Stimulated activated naive CD8-positive, alpha-beta T cell treated with anti-CD3 and anti-CD28 coated beads, Interleukin-15, Interleukin-2, amounts not matched to agents 100 U/mL and 50 U/mL, for 24 hours (primary cell): ENCODE measurements at regions not wholly inside any gene's neighbourhood (a gene's known extent, or its start where the extent isn't known, plus 50 kb on each side); places are given as distances from the start of the nearest gene placed in this dataset.
"Not testable (repeated sequence)": the region's sequence is repeated elsewhere in the genome, so short reads cannot be mapped to it uniquely, and the experiment has no call there.

ENCODE experiments used
- ATAC-seq: fragments of 150-1000 bp; cut with Tn5 transposase; one replicate; pipeline ENCODE4 v1.10.0; 2021
- DNase-seq: peaks from one replicate; pipeline ENCODE4 v3.0.0; 2021

GRCh38 chr6:98037571-98037970, 754.6 kb upstream of the MMS22L start:
- ATAC-seq (no peak), DNase-seq (no peak)

- no peak for ATAC-seq
Observed at GRCh38 chr6:98039443-98039842, 756.4 kb upstream of the MMS22L start.

GRCh38 chr6:98039904-98040607, 757.0 kb upstream of the MMS22L start:
- no peak for DNase-seq
- ATAC-seq = no peak

More at GRCh38 chr6:98039443-98039842, 756.4 kb upstream of the MMS22L start:
- DNase-seq = no peak

GRCh38 chr6:98041056-98041455, 758.0 kb upstream of the MMS22L start:
- DNase-seq (no peak), ATAC-seq (no peak)

GRCh38 chr6:98041921-98042320, 758.9 kb upstream of the MMS22L start:
- no peak for ATAC-seq
- no peak for DNase-seq

GRCh38 chr6:98044151-98044561, 761.1 kb upstream of the MMS22L start:
- no peak for ATAC-seq
- no peak for DNase-seq

- DNase-seq (no peak), ATAC-seq (no peak)
Observed at GRCh38 chr6:98044791-98045470, 761.9 kb upstream of the MMS22L start.

GRCh38 chr6:98047164-98047563, 764.1 kb upstream of the MMS22L start:
- DNase-seq (no peak), ATAC-seq (no peak)

GRCh38 chr6:98047871-98048270, 764.9 kb upstream of the MMS22L start:
- no peak for DNase-seq
- no peak for ATAC-seq

- no peak for DNase-seq
- ATAC-seq = no peak
Observed at GRCh38 chr6:98054453-98054852, 771.4 kb upstream of the MMS22L start.

GRCh38 chr6:98056955-98057354, 773.9 kb upstream of the MMS22L start:
- no peak for DNase-seq
- ATAC-seq = no peak

- DNase-seq (no peak), ATAC-seq (no peak)
Observed at GRCh38 chr6:98067375-98067774, 767.0 kb upstream of the POU3F2 start.

GRCh38 chr6:98088537-98088936, 745.8 kb upstream of the POU3F2 start:
- ATAC-seq, DNase-seq: not testable (repeated sequence)

- no peak for ATAC-seq
- DNase-seq = no peak
Observed at GRCh38 chr6:98092331-98092730, 742.0 kb upstream of the POU3F2 start.

GRCh38 chr6:98094696-98095095, 739.7 kb upstream of the POU3F2 start:
- no peak for ATAC-seq

GRCh38 chr6:98107801-98108200, 726.6 kb upstream of the POU3F2 start:
- ATAC-seq = no peak
- no peak for DNase-seq

More at GRCh38 chr6:98094696-98095095, 739.7 kb upstream of the POU3F2 start:
- DNase-seq = no peak

GRCh38 chr6:98116455-98116854, 717.9 kb upstream of the POU3F2 start:
- DNase-seq (no peak), ATAC-seq (no peak)

- DNase-seq = no peak
Observed at GRCh38 chr6:98117068-98117467, 717.3 kb upstream of the POU3F2 start.

GRCh38 chr6:98118397-98119045, 715.9 kb upstream of the POU3F2 start:
- DNase-seq (no peak), ATAC-seq (no peak)

More at GRCh38 chr6:98117068-98117467, 717.3 kb upstream of the POU3F2 start:
- no peak for ATAC-seq

GRCh38 chr6:98124171-98124570, 710.2 kb upstream of the POU3F2 start:
- DNase-seq = no peak
- no peak for ATAC-seq

GRCh38 chr6:98131290-98131990, 702.9 kb upstream of the POU3F2 start:
- no peak for DNase-seq
- ATAC-seq = no peak

GRCh38 chr6:98136333-98136732, 698.0 kb upstream of the POU3F2 start:
- ATAC-seq (no peak), DNase-seq (no peak)

- DNase-seq = no peak
Observed at GRCh38 chr6:98137391-98137790, 697.0 kb upstream of the POU3F2 start.

More at GRCh38 chr6:98137391-98137790, 697.0 kb upstream of the POU3F2 start:
- ATAC-seq = no peak
